GM19238 (cell line): ENCODE measurements at regions not wholly inside any gene's neighbourhood (a gene's known extent, or its start where the extent isn't known, plus 50 kb on each side); places are given as distances from the start of the nearest gene placed in this dataset.
"Not testable (repeated sequence)": the region's sequence is repeated elsewhere in the genome, so short reads cannot be mapped to it uniquely, and the experiment has no call there.

Experiments
- DNase-seq: peaks from one replicate; pipeline ENCODE4 v3.0.0; 2011; ENCODE audit warnings: low spot score; ENCODE audit not compliant: insufficient read length

DNA sequence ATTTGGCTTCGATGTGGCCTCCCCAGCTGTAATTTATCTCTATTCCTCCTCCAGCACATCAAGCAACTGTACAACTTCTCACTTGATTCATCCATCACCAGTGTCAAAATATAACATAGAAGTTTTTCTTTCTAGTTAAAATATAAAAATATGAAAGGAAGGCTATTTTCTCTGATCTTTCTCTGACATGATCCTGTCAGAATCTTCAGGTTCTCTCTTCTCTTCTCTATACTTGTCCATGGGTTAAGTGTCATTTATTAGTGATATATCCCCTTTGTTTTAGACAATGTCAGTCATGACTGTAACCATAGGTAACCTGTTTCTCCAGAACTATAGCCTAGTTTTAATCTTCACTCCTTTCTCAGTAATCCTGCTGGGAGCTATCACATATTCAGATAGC is 132.5 kb upstream of the G2E3 start:
- no peak for DNase-seq

DNA sequence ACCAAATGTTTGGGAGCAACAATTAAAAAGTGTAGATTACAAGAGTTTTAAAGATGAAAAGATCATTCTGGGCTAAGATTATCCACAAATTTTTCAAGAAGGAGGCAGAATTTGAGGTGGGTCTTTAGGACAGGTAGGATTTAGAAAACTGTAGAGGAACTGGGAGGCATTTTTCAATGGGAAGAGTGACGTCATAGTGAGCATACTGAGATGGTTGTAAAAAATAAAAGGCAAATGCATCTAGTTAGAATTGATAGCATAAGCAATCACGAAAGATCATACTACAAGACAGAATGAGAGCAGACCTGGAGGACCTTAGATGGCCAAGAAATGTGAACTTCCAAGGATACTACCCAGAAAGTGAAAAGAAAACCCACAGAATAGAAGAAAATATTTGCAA is 131.6 kb upstream of the G2E3 start:
- DNase-seq: no peak

DNA sequence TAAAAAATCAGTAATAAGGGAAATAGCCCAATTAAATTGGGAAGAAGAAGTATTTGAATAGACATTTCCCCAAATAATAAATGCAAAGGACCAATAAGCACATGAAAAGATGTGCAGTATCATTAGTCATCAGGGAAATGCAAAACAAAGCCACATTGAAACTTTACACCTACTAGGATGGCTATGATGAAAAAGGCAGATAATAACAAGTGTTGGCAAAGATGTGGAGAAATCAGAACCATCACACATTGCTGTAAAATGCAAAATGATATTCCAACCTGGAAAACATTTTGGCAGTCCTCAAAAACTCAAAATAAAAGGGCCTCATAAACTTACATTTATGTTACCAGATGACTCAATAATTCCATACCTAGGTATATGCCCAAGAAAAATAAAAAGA is 131.1 kb upstream of the G2E3 start:
- no peak for DNase-seq

DNA sequence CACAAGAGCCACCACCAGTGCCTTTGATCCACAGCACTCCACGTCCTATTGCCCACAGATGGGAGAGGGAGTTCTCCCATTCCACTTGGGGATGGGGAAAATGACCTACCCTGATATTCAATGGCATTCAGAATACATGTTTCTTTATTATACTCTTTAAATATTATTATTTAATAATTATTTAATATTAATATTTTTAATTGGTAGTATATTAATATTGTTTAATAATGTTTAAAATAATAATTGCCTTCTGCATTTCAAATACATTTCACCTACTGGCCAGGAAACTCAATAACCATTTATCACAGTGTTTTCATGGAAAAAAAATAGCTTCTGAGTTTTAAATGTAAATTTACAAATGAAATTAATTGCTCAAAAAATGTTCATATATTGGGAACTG is 127.4 kb upstream of the G2E3 start:
- no peak for DNase-seq

DNA sequence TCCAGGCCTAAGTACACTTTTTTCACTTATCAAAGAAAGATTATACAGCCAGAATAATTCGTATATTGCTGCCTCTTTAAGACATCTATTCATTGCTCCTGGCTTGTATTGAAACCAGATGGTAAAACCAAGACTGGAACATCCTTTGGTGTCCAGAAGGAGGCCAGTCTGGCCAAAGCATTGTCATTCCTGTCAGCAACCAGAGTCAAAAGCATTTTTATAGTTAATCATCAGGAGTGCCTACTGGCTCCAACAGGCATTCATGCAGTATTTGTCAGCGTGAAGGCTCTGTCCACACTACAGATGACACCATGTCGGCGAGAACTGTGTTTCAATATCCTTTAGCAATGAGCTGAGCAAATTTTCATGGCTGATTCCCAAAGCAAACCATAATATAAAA is 118.0 kb upstream of the G2E3 start:
- DNase-seq: no peak

DNA sequence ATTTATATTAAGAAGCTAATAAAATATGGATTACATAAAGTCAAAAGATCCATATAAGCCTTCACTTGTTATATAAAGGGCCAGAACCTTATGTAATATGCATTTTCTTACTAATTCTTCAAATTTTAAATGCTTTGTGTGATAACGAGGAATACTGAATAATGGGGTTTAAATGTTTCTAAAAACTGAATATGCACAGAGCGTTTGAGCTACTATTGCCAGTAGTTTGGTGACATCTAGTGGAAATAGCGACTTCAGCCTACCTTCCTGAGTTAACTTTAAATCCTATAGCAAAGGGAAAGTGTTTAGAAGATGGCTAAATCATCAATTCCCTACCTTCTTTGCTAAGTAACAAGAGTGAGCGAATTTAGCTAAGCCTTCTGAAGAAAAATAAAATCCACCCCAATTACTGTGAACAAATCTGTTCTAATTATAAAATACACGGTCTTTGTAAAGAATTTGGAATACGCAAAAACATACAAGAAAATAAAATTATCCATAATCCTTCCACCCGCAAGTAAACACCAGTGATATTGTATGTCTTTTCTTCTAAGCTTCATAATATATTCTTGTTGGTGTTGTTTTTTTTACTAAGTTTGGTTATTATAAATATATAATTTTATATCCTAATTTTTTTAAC is 115.5 kb upstream of the G2E3 start:
- no peak for DNase-seq

DNA sequence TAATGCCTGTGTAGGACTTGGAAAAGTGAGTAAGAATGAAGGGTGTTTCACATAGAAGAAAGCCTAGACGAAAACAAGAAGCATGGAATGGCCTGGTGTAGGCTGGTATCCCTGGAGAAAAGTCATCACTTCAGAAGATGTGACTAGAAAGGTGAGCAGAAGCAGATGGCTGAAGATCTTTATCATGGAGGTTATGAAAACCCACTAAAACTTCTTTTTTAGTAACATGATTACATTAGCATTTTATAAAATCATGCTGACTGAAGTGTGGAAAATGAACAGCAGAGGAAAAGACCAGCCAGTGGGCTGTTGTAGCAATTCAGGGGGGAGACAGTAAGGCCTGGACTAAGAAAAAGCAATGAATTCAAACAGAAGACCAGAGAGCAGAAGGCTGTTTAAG is 114.5 kb upstream of the G2E3 start:
- DNase-seq: no peak

DNA sequence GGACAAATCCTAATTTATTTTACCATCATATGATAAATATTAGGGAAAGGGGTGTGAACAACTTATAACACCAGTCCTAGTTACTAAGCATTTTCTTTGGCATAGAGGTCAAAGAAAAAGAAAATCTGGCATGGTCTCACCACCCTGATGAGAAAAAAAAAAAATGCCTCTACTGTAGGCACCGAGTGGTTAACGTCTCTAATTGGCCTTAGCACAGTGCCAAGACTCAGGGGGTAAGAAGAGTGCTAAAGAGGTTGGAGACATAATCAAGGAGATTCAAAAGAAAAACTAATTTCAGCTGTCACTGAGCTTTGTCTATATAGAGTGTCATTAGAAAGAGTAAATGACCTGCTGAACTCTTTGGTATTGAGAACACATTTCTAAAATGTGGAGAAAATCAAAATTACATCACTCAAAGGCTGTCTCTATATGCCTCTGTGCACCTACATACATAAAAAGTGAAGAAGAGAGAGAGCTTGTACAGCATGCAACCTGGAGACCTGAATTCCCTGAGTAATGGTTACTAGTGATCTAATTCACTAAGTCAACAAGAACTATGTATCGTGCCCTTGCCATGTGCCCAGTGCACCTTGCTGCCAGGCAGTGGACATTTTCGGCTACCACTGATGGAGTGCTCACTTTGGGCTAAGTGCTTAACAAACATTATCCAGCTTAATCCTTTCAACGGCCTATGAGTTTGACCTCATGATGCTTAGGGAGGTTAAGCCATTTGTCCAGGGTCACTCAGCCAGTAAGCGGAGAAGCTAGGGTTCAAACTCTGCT is 113.8 kb upstream of the G2E3 start:
- no peak for DNase-seq

DNA sequence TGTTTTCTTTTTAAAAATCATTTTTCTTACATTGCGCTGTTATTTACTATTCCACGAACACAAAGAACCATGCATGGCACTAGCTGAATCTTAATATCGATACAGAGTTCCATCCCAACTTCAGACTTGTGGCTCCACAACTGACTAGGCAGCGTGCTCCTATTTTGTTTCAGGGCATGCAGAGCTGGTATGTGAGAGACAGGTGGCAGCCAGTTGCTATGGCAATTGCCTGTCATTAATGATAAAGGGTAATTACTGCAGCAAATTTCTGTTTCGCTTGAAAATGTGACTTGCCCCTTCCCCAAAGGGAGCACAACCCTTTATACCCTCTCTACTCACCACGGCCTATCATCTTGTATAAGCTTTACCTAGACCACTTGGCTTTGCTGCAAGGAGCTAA is 113.1 kb upstream of the G2E3 start:
- DNase-seq: no peak

DNA sequence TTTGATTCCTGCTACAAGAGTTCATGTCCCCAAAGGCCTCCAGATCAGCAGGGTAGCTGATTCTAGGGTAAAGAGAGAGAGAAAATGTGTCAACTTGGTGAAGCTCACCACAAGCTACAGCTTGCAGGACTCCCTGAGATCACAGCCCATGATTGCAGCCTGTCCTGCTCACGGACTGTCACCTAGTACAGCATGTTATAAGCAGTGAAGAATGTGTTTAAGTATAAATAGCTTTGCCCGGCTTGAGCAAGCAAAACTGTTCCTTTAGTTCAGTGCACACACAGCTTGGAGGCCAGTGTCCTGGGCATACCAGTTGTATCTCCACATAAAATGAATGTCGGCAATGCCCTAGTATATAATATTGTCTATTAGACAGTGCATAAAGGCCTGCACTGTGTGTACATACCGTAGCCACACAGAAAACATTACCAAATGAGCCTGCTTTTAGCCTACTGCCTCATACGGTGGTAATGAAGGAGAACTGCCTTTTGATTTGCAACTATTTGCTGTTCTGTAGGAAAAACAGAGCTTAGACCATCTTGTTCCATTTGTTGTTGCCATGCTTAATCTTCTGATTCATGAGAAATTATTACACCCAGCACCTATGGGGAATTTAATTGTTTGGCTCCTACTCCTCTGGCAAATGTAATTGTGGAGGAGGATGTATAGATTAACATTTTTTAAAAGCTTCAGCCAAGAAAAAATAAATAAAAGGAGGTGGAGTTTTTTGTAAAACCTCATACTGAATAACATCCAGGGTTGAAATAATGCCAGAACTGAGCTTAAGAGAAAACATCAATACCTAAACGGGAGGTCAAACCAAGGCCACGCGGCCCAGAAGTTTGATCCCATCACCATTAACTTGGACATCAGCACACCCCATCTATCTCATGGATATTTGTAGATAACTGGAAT is 108.1 kb upstream of the G2E3 start:
- DNase-seq: no peak

DNA sequence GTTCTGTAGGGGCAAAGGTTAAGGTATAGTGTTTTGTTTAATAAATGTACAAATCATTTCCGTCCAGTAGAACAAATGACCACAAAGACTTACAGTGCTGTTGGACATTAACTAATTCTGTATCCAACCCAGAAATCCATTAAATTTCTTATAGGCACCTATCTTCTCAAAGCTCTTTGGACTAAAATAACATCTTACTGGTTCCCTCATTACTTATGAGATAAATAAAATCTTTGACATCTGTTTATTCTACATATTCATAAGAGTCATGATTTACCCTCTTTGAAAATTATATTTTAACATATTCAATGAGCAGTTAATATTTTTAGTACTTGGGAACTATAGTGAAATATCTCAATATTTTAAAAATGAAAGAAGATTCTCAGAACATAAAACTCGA is 102.7 kb upstream of the G2E3 start:
- no peak for DNase-seq

DNA sequence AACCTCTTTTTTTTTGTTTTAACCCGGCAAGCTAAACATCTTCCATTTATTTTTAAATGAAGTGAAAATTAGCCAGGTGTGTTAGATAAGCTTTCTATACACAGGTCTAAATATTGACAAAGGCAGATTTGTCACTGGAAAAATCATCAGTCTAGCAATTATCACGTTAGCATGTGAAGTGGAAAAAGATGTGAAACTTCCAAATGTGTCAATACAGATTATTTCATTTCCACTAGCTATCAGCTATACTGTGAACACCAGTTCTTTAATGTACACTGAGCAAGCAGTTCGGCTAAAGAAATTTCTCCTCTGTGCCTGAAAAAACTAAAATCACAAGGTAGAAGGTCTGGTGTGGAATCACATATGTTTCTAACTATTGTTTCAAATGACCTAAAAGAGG is 96.6 kb upstream of the G2E3 start:
- DNase-seq: no peak

DNA sequence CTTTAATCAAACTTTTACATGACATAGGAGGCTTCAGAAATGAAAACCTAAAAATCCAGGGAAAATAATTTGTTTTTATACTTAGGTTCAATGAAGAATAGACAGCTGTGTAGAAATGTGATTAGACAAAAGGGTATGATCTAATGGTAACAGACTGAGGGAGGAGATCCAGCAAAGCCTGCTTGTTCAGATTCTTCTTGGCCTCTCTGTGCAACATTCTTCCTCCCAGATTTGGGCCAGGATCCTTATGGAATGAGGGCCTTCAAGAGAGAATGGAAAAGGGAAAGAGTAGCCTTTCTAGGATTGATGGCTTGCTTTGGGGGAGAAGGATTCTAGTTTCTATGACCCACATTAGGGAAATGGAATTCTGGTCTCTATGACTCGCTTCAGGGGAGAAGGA is 94.5 kb upstream of the G2E3 start:
- no peak for DNase-seq

DNA sequence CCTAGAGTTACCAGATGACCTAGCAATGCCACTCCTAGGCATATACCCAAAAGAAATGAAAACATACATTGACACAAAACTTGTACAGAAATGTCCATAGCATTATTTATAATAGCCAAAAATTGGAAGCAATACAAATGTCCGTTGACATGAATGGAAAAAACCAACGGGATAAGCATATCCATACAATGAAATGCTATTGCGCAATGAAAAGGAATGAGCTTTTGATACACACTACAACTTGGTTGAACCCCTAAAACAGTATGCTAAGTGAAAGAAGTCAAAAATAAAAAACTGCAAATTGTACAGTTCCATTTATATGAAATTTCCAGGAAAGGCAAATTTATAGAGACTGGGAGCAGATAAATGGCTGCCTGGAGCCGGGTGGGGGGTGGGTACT is 90.6 kb upstream of the G2E3 start:
- no peak for DNase-seq

DNA sequence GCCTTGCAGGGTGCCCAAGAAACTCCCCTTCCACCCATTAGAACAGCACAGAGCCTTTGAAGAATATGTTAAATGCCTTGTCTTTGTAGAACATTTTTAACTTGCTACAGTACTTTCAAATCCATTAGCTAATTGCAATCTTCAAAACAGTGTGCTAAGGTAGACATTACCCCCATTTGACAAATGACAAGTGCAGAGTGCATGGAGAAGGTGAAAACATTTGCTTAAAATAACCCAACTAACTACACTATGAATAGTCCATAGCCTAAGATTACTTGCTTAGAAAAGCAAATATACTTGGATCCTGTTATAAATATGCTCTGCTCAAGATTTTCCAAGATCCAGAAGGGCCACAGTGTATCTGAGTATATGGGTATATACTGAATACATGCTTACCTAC is 87.0 kb upstream of the G2E3 start:
- DNase-seq: no peak

DNA sequence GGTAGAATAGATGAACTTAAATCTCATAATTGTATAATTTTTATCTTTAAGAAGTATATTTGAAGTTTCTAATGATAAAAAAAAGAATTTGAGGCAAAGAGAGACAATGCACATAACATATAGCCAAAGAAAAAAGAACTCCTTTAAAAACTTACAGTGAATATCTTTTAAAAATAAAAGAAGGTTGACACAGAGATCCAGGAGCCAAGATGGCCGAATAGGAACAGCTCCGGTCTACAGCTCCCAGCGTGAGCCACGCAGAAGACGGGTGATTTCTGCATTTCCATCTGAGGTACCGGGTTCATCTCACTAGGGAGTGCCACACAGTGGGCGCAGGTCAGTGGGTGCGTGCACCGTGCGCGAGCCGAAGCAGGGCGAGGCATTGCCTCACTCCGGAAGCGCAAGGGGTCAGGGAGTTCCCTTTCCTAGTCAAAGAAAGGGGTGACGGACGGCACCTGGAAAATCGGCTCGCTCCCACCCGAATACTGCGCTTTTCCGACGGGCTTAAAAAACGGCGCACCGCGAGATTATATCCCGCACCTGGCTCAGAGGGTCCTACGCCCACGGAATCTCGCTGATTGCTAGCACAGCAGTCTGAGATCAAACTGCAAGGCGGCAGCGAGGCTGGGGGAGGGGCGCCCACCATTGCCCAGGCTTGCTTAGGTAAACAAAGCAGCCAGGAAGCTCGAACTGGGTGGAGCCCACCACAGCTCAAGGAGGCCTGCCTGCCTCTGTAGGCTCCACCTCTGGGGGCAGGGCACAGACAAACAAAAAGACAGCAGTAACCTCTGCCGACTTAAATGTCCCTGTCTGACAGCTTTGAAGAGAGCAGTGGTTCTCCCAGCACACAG is 84.9 kb upstream of the G2E3 start:
- DNase-seq: not testable (repeated sequence)

DNA sequence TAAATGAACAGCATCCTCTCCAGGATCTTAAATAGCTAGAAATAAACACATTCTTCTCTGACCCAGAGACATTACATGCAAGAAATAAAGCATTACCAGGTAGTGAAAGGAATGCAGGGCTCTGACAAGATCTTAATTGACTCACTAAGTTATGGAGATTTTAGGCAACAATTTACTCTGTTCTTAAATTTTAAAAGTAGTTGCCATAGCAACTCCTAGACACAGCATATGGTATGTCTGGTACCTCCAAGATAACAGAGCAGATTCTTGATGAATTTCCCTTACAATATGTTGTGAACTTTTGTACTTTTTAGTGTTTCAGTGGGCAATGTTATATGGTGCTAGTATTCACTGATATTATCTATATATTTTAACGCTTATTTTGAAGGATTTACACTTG is 76.7 kb upstream of the G2E3 start:
- no peak for DNase-seq

DNA sequence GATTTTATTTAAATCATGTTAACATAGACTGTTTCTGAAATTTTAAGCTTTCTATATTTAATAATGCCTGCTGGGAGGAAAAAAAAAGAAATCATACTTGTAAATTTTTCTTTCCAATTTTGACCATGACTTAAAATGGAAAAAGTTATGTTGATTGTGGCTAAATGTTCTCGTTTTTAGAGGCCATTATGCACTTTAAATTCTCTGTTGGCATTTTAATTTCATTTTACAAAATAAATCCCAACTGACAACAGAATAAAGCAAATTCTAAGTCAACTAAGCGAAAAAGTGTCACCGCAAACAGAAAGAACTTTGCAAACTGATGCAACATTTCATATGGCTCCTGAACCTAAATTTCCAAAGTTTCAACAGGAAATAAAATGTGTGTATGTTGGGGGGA is 74.8 kb upstream of the G2E3 start:
- DNase-seq: no peak

DNA sequence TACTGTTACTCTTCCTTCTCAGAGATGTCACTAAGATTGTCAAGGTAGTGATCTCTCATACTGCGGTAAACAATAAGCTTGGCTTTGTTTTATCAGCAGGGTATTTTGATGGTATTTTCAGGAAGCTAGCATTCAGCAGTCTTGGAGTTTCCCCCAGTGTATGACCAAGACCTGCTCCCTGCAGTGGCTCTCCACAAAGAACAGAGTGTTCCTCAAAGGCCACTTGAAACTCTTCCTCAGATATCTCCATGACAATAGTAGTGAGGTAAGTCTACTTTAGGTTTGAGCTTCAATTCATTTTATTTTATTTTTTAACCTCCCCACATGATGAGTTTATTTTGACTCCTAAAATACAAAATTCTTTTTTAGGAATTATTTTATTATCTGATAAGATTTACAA is 74.0 kb upstream of the G2E3 start:
- DNase-seq: no peak

DNA sequence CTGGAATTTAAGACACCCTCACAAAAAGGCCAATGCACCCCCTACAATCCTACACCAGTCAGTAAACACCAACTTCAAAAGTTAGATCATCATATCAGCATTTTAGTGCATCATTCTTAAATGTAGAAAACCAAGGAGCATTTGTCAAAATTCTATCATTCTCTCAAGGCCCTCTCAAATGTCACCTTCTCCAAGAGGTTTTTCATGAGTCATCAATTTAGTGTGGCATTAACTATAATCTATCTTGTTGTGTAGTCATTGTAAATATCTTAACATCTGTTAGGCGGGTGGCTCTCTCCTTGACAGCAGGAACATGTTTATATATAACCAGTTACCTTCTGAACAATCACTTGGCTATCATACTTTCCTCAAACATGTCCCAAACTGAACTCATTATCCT is 62.1 kb upstream of the G2E3 start:
- no peak for DNase-seq

DNA sequence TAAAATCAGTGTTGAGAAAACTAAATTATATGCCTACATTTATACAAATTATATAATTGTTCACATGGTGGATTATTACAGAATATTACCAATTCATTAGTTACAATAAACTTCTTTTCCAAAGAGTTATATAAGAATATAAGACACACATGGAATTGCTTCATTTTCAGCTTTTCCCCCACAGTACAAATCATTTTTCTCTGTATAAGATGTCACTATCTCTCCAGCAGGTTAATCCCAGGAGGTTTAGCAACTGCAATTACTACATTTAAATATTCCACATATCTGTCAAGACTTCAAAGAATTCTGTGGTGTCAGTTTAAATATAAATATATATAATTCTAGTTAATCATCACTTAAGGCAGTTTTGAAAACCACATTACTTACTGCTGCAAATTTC is 59.6 kb upstream of the G2E3 start:
- no peak for DNase-seq
